Islet of Langerhans (tissue), 1 donor: ENCODE measurements at regions not wholly inside any gene's neighbourhood (a gene's known extent, or its start where the extent isn't known, plus 50 kb on each side); places are given as distances from the start of the nearest gene placed in this dataset.
"Not testable (repeated sequence)": the region's sequence is repeated elsewhere in the genome, so short reads cannot be mapped to it uniquely, and the experiment has no call there.

Experiments used
- FAIRE-seq: peaks from one replicate; lab custom pipeline; 2011; peaks lifted over from hg19 to GRCh38; lab: Jason Lieb, UNC

GRCh38 chr13:53405616-53406015 is 377.0 kb downstream of the OLFM4 start:
- no peak for FAIRE-seq

- FAIRE-seq, result no peak
Observed at GRCh38 chr13:53408306-53408705, 379.7 kb downstream of the OLFM4 start.

- no peak for FAIRE-seq
Observed at GRCh38 chr13:53408847-53409568, 380.4 kb downstream of the OLFM4 start.

DNA sequence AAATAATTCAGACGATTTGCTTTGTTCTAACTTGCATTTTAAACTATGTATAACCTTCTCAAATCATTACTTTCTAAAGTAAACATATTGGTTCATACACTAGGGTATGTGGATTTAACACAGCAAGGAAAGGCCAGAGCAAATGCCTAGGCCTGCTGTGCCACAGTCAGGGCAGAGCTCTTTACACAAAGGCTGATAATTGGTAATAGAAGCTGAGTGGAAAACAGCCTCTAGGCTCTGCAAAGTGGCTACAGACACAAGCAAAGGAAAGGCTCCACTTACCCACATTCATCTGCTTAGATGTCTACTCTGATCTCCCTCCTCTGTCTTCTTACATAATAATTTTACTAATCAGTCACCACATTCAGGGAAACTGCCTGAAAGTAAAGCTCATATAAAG is 382.9 kb downstream of the OLFM4 start:
- no peak for FAIRE-seq

DNA sequence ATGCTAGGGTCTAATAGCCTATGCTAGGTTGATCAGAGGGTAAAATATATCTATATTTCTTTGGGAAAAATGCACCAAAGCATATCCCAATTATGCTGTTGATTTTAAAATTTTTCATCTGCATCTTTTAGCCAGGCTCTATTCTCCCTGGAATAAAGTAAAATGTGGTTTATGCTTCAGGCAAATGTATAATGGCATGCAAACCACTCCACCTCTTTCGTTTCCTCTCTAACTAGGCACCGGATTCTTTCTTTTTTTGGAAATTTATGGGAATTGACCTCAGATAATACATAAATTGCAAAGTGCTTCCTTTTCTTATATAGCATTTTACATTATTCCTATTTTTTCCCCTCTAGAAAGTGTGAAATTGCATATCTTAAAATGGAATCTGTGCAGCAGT is 386.5 kb downstream of the OLFM4 start:
- FAIRE-seq, result no peak

- FAIRE-seq, result no peak
Observed at GRCh38 chr13:53417601-53418000, 389.0 kb downstream of the OLFM4 start.

- no peak for FAIRE-seq
Observed at GRCh38 chr13:53422415-53422814, 393.8 kb downstream of the OLFM4 start.

- no peak for FAIRE-seq
Observed at GRCh38 chr13:53436396-53436795, 407.8 kb downstream of the OLFM4 start.

DNA sequence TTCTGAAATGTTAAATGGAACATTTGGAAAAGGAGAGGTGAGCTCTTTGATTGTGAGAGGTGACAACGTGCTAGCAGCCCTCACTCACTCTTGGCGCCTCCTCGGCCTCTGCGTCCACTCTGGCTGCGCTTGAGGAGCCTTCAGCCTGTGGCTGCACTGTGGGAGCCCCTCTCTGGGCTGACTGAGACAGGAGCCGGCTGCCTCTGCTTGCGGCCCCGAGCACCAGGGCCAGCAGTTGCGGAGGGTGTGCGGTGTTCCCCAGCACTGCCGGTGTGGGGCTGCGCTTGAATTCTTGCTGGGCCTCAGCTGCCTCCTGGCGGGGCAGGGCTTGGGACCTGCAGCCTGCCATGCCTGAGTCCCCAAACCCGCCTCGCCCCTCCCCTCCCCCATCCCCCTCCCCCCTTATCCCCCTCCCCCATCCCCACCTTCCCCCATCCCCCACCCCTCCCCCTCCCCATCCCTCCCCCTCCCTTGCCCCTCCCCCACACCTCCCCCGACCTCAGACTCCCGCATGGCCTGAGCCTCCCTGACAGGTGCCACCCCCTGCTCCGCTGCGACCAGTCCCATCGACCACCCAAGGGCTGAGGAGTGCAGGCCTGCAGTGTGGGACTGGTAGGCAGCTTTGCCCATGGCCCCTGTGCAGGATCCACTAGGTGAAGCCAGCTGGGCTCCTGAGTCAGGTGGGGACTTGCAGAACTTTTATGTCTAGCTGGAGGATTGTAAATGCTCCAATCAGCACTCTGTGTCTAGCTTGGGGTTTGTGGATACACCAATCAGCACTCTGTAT is 411.0 kb downstream of the OLFM4 start:
- no peak for FAIRE-seq

DNA sequence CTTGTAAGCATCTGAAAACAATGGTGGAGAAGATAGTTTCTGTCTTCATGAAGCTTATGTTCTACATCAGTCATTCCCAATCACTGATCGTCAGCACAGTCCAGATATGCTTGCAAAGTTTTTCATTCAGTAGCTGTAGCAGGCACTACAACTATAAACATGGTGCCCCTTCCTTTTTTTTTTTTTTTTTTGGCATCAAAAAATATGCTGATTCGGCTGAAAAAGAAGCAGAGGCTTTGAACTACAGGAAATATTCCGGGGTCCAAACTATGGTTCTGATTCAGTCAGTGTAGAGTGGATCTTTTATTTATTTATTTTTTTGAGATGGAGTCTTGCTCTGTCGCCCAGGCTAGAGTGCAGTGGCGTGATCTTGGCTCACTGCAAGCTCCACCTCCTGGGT is 414.4 kb downstream of the OLFM4 start:
- FAIRE-seq, result no peak

DNA sequence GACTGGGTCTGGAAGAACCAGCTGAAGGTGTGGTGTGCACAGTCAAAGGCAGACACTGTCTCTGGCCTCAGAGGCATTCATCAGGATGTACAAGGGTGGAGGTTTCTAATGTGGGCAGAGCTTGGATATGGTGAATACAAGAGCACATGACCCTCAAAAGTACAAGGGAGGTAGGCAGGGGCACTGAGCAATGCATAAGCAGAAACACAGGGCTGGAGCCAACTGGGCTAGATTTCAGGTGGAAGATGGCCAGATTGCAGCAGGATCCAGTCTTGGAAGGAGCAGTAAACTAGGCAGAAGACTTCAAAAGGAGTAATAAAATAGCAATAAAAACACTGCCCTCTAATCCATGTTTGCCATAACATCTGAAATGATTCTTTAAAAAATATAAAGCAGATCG is 417.1 kb downstream of the OLFM4 start:
- no peak for FAIRE-seq

- FAIRE-seq, result no peak
Observed at GRCh38 chr13:53447456-53447855, 418.8 kb downstream of the OLFM4 start.

GRCh38 chr13:53447863-53448262 is 419.2 kb downstream of the OLFM4 start:
- no peak for FAIRE-seq

DNA sequence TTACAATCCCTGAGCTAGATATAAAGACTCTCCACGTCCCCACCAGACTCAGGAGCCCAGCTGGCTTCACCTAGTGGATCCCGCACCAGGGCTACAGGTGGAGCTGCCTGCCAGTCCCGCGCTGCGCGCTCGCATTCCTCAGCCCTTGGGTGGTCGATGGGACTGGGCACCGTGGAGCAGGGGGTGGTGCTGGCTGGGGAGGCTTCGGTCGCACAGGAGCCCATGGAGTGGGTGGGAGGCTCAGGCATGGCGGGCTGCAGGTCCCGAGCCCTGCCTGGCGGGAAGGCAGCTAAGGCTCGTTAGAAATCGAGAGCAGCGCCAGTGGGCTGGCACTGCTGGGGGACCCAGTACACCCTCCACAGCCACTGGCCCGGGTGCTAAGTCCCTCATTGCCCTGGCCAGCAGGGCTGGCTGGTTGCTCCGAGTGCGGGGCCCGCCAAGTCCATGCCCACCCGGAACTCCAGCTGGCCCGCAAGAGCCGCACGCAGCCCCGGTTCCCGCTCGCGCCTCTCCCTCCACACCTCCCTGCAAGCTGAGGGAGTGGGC is 423.7 kb downstream of the OLFM4 start:
- FAIRE-seq, result not testable (repeated sequence)

GRCh38 chr13:53460796-53461195 is 432.2 kb downstream of the OLFM4 start:
- no peak for FAIRE-seq

DNA sequence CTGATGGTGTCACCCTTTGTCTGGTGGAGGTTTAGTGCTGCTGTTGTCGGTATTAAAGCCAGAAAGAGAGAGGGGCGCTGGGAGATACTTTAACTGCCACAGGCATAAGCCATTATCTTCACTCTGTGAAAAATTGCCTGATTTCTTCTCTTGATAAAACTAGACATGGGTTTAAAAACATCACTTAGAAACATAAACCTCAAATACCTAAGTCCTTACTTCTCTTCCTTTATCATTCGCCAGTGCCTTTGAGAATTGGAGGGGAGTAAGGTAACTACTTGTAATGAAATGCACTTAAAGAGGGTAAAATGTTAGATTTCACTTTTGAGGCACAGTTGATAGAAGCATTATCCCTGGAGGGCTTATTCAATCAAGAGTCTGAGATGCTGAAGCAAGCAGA is 434.5 kb downstream of the OLFM4 start:
- no peak for FAIRE-seq

DNA sequence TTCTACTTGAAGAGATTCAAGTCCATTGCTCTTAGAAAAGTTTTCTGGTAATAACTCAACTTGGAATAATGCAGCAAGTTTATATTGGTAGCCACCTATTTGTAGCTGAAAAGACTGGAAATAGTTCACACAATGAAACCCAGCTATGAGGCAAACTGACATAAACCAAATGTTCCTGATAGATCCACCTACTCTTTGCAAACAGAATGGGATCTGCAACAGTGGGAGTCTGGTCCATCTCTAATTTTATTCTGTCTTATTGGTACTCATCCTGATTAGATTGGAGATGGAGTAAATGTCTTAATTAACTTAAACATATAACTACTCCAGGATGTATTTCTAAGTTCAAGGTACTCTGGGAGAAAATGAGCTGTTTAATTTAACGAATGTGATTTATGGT is 438.0 kb downstream of the OLFM4 start:
- FAIRE-seq, result no peak

DNA sequence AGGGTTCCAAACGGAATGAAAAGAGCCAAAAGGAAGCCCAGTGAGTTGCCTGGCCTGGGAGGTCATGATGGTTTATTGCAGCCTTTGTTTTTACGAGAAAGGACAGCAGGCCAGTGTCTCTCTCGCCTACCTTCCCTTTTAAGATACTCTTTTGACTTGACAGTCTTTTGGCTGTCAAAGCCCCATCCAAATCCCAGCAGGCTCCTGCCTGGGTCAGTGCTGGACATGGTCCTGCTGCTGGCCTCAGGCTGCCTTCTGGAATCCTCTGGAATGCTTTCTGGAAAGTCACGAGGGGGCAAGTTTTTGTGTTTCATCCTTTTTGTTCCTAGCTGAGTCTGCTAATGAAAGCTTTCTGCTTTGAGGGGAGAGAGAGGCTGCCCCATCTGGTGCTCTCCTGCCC is 444.8 kb downstream of the OLFM4 start:
- FAIRE-seq, result no peak

- no peak for FAIRE-seq
Observed at GRCh38 chr13:53474878-53475277, 446.3 kb downstream of the OLFM4 start.

- no peak for FAIRE-seq
Observed at GRCh38 chr13:53490752-53491151, 462.1 kb downstream of the OLFM4 start.

DNA sequence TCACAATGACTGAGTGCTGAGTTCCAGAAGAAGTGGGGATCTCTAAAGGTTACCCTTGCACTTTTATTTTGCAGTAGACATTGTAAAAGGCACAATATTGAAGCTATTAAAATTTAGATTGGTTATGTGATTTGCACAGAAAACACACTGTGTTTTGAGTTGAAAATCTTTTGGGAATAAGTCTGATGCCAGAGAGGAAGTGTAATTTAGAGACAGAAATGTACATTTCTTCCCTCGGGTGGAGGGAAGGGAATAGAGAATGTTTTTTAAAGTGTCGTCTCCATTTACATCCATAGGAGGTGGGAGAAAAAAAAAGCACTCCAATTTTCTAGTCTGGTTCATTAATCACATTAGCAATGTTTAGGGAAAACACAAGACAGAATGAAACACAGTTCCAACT is 465.8 kb downstream of the OLFM4 start:
- no peak for FAIRE-seq

DNA sequence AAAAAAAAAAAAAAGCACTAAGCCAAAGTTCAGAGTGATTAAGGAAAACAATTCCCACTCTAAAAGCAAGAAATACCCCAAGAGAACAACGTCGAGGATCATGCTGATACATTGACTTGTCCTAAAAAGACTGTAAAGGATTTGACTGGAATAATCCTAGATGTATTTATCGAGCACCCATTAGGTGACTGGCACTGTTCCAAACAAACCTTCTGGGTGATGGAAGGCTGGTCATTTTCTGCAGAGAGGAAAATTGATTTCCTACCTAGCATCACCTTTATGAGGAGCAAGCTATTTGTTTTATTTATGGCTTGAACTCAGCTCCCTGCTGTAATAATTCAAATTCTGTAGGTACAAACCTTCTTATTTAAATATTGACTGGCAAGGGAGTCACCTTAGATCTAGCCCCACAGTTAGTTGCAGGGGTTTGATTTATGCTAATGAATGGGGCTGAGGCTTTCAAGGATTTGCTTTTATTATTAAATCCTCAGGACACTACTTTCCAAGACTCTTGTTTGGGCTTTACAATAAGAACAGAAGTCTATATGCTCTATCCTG is 471.0 kb downstream of the OLFM4 start:
- no peak for FAIRE-seq

DNA sequence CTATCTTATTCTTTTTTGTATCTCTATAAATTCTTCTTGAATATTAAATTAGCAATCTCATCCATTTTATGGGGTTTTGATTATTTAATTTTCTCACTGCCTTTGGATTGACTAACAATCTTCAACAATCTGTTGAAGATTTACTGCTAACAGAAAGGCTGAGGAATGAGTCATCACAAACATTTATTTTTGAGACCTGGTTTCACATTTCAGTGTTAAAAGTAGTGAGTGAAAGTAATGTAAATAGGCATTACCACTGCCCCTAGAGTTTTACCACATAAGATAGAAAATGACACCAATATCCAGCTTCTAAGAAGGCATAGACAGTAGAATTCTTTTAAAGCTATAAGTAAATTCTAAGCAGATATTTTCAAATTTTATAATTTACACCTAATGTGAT is 472.8 kb downstream of the OLFM4 start:
- FAIRE-seq, result no peak
